ENCODE measurements at regions not wholly inside any gene's neighbourhood (a gene's known extent, or its start where the extent isn't known, plus 50 kb on each side); places are given as distances from the start of the nearest gene placed in this dataset.

DNA sequence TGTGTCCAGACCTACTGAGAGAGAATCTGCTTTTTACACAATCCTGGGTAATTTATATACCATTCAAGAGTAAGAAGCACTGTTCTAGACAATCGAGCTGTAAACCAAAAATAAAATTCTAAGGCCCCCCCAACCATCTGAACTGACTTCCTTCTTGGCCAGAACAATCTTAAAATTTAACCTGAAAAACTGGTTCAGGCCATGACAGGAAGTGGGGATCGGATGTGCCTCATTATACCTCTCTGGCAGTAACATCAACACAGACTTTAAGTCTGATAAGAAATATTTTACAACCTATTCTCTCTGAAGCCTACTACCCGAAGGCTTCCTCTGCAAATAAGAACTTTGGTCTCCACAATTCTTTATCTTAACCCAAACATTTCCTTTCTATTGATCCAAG is 75.2 kb upstream of the KIF5B start:
- DNase-seq (ENCODE audit: low spot score) (no peak), ATAC-seq (no peak), FAIRE-seq (no peak)
- intact Hi-C loops (cut with micrococcal nuclease; ENCODE audit: unreplicated experiment) (no loop called here), in situ Hi-C loops (cut with HindIII; ENCODE audit: extremely low pct_ligation_motif_present, low pct_unique_long_range_greater_than_20kb) (no loop called here)
- Histone ChIP-seq H3K27me3 (ENCODE audit: control insufficient read depth in 1 of 2, insufficient read depth in 2 of 2, low read length in 2 of 2) (no peaks in the 10 kb centered on the region), H2AFZ (ENCODE audit: low read length) (no peak overlapping the region), H3K4me1 (ENCODE audit: insufficient read depth, low read length) (peaks cover 45% of the 10 kb centered on the region), H3K9ac (ENCODE audit: insufficient read depth, low read depth, low read length) (no peak overlapping the region), H3K9me3 (ENCODE audit: low read length) (no peaks in the 10 kb centered on the region), H3K79me2 (ENCODE audit: insufficient read depth, low read length) (no peaks in the 10 kb centered on the region), H3K4me3 (replicated peaks in 1 of 3; ENCODE audit: insufficient read depth in 1 of 3, low read depth in 2 of 3, low read length in 3 of 3) (no peak overlapping the region), H3K27ac (ENCODE audit: extremely low read length, insufficient read depth, low read length) (no peak overlapping the region), H4K20me1 (ENCODE audit: insufficient read depth, low read length) (no peaks in the 10 kb centered on the region), H3K36me3 (replicated peaks in 1 of 2; ENCODE audit: control insufficient read depth in 1 of 2, insufficient read depth in 2 of 2, low read length in 2 of 2) (no peaks in the 10 kb centered on the region), H3K4me2 (ENCODE audit: low read depth, low read length) (no peak overlapping the region)
- 34% methylated on average over 3 of the region's 3 CpGs for WGBS (ENCODE audit: low lambda C conversion rate)
- POLR2A ChIA-PET = no interaction called here
- no TSS peak for BruUV-seq (replicated peaks)
- TF ChIP-seq KMT2B (CRISPR knock-in tag; IDR thresholded peaks at IDR 0.05) (no peak), ZNF761 (CRISPR knock-in tag; conservative IDR thresholded peaks at IDR 0.05) (no peak), NR2F6 (IDR thresholded peaks at IDR 0.05) (no peak), NR2F6 (CRISPR knock-in tag; IDR thresholded peaks at IDR 0.05) (no peak), U2AF1 (optimal IDR thresholded peaks at IDR 0.05; ENCODE audit: low read depth, low read length) (no peak), ONECUT2 (CRISPR knock-in tag; IDR thresholded peaks at IDR 0.05) (no peak), ZNF138 (CRISPR knock-in tag; IDR thresholded peaks at IDR 0.05; ENCODE audit: low read depth) (no peak), BRCA1 (CRISPR knock-in tag; IDR thresholded peaks at IDR 0.05) (no peak)
- TF ChIP-seq, protein P1, sequence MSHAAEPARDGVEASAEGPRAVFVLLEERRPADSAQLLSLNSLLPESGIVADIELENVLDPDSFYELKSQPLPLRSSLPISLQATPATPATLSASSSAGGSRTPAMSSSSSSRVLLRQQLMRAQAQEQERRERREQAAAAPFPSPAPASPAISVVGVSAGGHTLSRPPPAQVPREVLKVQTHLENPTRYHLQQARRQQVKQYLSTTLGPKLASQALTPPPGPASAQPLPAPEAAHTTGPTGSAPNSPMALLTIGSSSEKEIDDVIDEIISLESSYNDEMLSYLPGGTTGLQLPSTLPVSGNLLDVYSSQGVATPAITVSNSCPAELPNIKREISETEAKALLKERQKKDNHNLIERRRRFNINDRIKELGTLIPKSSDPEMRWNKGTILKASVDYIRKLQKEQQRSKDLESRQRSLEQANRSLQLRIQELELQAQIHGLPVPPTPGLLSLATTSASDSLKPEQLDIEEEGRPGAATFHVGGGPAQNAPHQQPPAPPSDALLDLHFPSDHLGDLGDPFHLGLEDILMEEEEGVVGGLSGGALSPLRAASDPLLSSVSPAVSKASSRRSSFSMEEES (CRISPR knock-in tag; IDR thresholded peaks at IDR 0.05) = no peak
- TF ChIP-seq, protein P2, sequence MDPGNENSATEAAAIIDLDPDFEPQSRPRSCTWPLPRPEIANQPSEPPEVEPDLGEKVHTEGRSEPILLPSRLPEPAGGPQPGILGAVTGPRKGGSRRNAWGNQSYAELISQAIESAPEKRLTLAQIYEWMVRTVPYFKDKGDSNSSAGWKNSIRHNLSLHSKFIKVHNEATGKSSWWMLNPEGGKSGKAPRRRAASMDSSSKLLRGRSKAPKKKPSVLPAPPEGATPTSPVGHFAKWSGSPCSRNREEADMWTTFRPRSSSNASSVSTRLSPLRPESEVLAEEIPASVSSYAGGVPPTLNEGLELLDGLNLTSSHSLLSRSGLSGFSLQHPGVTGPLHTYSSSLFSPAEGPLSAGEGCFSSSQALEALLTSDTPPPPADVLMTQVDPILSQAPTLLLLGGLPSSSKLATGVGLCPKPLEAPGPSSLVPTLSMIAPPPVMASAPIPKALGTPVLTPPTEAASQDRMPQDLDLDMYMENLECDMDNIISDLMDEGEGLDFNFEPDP (CRISPR knock-in tag; conservative IDR thresholded peaks at IDR 0.05) = no peak
- CTCF ChIA-PET (ENCODE audit: low intra/inter-chr PET ratio, low total read pairs) = no interaction called here
